ENCODE measurements at regions not wholly inside any gene's neighbourhood (a gene's known extent, or its start where the extent isn't known, plus 50 kb on each side); places are given as distances from the start of the nearest gene placed in this dataset.

DNA sequence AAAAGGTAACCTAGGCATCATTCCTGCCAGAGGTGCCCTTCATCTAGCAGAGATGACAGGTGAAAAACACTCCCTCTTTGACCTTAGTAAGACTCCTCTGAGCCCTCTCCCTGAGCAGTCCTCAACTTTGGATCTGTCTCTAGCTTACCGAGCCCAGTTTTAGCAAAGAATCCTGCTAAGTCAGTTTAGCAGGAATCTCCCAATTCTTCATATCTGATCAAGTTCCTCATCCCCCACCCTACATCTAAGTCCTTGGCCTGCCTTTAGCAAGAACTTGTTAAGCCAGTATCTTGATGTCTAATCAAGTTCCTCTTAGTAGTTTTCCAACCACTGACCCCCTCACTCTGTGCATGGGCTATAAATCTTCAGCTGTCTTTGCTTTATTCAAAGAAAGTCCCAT, 235.6 kb downstream of the OMA1 start:
- DNase-seq (ENCODE audit: low read depth, low spot score) = no peak

DNA sequence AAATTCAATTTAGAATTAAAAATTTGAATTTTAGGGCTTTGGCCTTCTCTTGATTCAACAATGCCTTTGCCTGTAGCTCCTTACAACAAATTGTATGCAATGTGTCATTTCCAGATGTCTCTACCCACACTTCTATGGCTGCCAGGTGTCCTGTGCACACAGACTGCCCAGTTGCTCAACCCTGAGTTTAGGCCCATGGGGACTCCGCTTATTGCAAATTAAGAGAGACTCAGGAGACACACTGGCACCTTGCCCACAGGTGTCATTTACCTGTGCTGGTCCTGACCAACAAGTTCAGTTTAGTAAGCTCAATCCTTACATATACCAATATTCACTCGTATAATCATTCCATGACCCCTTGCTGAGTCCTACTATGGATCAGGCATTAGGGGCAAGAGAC, 236.1 kb downstream of the OMA1 start:
- DNase-seq (ENCODE audit: low read depth, low spot score) = no peak

DNA sequence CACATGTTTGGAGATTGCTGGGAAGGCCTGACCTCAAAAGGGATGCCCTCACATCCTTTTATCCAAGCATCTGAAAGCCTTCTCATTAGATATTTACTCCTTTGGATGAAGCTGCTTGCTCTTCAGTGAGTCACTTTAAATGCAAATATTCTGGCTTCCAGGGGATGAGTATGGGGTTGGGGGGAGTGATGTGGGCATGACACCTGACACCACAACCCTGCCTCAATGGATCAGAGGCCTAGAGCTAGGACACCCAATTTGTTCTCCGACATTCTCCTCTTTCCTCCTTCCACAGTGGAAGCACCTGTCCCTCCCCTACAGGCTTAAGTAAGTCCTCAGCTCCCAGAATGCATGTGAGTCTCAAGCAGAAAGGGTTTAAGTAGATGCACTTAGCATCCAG, 238.3 kb downstream of the OMA1 start:
- no peak for DNase-seq (ENCODE audit: low read depth, low spot score)

DNA sequence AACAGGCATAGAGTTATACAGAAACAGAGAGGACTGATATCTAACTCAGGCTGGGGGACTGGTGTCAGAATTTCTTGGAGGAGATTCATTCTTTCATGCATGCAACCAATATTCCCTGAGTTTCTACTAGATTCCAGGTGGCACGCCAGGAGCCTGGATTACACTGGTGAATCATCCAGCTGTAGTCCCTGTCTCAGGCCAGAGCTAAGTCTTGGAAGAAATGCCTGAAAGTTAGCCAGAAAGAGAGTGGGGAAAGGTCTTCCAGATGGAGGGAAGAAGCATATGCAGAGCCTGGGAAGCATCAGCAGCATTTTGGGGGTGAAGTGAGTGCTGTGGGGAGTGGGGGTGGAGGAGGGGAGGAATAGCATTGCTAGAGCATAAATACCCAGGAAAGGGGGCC, 239.1 kb downstream of the OMA1 start:
- DNase-seq (ENCODE audit: low read depth, low spot score) = no peak

DNA sequence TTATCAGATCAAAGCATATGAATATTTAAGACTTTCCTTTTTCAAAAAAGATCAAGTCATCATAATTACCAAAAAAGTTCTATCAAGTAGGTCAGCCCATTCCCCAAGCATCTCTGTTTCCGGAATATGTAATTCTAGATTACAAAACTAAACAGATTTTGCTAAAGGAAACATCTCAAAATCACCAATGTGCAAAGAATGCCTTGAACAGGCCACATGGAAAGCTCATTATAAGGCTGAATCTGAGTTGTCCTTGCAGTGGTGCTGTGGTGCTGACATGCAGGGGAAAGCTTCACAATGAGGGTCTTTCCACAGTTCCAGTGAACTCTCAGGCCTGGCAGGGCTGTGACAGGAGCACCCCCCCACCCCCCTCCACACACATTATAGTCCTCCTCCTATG, 240.9 kb downstream of the OMA1 start:
- no peak for DNase-seq (ENCODE audit: low read depth, low spot score)

DNA sequence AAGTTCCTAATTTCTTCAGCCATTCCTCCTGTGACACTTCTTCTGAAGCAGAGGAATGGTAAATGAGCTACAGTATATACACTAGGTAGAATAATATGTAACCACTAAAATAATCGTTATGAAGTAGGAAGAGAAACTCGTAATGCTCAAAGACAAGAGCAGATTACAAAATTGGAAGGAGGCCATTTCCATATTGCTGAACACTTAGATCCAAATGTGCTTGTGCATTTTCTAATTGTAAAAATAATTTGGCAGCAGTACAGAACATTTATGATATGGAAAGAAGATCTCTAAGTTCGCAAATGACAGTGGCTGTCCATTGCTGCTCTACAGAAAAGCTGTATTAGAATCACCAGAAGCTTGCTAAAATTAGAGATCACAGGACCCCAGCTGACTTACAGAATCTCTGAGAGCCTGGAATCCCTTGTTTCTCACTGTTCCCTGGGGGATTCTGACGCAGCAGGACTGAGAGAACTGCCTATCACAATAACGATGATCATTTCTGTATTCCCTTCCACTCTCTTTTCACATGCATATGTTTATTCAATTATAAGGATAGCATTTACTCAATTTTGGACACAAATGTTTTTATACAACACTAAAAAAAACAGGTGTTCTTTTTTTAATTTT, 242.1 kb downstream of the OMA1 start:
- DNase-seq (ENCODE audit: low read depth, low spot score) = no peak

DNA sequence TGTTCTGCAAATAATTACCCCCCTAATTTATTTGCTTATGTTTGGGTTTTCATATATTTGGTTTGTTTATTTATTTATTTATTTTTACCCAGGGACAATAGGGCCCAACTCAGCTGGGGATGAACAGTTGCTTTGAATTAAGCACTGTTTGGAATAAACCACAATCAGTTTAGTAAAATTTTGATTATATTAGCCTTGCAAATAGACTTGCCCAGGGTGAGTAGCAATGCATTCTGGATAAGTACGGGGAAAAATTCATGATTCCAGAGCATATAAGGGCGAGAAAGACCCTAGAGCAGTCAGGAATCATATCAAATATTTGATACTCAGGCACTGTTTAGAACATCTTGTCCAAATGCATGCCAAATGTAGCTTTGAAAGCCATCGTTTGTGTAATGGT, 242.7 kb downstream of the OMA1 start:
- DNase-seq (ENCODE audit: low read depth, low spot score) = no peak

DNA sequence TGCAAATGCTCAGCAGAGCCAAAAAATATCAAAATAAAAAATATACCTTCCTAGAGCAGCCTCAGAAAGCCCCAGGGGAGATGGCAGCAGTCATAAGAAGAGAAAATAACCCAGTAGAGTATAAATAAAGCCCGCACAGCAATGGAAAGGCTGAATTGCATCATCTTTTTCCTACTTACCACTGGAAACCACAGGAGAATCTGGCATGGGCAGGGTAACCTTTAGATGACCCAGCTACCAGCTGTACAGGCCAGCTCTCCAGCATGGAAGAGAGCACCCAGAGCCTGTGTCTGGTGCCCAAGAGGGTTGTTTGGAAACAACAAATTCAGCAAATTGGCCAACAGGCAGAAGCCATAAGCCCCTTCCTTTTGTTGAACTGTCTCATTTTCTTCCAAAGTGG, 253.1 kb downstream of the OMA1 start:
- DNase-seq (ENCODE audit: low read depth, low spot score) = no peak

DNA sequence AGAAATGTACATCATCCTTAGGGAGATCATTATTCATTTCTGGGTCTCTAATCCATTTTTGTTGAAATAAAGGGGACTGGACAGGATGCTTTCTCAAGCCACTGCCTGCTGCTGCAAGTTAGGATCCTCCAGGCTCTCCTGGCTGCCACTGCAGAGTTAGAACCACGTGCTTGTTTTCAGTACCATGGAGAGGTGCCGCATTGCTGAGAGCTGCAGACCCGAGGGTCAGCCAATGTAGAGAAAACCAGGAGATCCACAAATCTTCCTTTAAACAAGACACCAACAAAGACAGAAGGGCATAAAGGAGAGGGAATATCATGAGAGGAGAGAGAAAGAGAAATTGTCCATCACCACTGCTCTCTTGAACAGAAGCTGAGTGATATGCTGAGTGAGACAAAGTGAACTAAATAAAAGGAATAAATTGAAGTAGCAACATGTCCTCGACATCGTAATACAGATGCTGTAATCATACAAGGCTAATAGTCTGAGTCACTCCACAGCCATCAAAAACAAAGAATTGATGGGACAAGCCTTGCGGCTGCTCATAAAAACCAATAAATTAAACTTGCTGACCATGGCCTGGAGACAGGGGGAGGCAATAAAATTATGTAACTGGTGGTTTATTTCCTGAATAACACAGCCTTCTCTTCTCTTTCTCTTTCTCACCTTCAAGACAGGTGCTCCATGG, 255.7 kb downstream of the OMA1 start:
- no peak for DNase-seq (ENCODE audit: low read depth, low spot score)

DNA sequence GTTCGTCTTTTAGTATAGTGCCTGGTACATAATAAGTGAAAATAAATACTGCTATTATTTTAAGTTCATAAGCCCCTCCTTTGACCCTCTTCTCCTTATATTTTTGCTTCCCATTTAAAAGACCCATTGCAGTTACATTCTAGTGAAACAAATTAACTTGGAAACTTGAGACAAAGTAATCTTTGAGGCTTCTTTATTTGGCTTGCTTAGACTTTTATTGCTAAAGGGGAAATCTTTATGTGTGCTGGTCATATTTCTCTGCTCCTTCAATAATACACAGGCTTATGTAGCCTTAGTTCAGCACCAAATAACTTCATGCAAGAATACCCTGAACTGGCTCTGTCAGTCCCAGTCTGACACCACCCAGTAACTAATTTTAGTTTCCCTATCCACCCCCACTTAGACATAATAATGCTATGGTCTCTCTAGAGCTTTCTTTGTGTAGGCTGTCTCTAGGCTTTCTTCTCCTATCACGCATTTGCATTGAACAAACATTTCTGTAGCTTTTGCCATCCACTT, 257.8 kb downstream of the OMA1 start:
- DNase-seq (ENCODE audit: low read depth, low spot score) = no peak

DNA sequence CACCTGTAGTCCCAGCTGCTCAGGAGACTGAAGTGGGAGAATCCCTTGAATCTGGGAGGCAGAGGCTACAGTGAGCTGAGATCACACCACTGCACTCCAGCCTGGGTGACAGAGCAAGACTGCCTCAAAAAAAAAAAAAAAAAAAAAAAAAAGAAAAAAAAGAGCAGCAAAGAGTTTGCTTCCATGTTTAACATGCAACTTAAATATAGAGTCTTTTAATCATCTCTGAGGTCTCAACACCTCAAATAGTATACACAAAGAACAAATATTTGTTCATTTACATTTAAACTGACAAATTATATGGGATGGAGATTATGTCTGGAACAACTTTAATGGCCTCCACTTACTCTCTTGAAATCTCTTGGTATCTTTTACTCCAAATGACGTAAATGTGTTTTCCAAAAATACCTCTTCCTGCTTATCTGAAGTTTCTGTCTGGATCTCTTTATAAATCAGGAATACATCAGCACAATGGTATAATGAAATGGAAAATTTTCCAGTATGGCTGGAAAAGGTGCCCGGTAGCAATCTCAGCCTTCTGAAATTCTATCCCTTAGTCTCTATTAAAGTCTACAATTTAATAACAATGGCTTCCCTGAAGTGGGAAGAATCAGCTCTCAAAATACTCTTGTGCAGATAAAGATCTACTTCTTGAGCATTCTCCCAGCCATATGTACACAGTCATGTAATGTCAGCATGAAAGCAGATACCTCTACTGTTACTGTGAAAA, 258.5 kb downstream of the OMA1 start:
- DNase-seq (ENCODE audit: low read depth, low spot score) = no peak

DNA sequence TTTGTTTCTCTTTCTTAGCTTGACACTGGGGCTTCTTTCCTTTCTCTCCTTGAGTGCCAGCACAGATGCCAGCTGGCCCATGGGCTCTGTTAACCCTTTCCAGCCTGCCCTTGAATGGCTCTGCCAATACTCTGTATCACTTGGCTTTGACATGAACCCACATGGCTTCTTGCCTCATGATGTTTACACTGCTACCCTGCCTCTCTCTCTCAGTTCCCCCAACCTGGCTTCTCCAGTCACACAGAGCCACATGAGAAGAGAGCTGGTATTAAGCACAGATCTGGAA, 262.4 kb downstream of the OMA1 start:
- no peak for DNase-seq (ENCODE audit: low read depth, low spot score)

DNA sequence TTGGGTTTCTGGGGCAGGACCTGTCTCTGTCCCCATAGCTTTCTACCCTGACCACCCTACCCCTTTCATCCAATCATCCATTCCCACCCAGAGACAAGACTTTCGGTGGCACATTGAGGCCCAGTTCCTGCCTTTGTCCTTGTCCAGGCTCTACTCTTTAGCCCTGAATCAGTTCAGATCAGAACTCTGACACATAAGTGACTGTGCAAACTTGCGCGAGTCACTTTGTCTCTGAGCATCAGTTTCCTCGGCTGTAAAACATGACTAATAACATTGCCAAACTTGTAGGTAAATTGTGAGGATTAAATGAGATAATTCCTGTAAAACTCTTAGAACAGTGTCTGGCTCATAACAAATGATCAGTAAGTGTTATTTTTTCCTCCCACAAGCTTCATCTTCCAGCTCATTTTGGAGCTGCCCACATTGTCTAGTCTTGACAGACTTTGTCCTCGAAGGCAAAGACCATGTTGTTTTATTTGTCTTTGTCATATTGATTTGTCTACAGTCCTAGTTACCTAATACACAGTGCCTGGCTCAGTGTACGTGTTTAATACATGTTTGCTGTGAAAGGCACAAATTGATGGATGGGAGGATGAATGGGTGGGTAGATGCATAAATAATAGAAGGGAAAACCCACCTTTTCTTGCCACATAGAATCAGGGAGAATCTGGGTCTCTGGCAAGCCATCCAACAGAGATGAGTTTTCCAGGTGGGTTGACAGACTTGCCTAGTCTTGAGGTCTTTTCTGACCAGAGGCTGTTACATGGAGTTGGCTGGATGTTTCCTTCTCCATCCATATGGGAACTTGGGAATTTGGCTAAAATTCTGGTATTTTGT, 262.9 kb downstream of the OMA1 start:
- no peak for DNase-seq (ENCODE audit: low read depth, low spot score)

DNA sequence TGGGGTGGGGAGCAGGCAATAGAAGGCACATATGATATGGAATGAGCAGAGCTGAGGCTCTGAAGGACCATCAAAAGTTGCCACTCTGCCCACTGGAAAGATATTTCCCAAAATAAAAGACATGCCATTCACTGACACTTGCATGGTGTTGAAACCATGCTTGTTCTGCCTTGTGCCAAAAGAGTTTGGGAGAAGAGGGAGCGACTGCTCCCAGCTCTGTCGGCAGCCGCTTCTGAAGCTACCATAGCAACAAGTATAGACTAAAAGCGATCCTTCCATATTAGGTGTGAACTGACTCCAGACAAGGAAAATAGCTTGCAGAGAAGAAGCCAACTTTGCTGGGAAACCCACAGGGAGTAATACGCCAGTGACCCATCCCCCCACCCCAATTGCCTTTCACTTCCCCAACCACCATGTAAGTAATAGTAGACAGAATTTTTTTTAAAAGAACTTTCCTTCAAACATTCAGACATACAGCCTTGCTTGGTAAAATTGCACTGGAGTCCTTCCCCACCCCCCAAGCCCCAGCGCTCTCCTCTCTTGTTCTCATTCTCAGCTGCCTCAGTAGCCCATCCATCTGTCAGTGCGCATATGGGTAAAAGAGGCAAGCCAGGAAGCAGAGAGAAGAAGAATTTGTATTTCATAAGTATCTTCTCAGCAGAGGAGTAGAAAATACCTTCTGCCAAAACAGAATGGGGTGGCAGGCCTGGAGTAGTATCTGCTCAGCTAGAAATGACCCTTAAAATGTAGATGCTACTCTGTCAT, 263.7 kb downstream of the OMA1 start:
- DNase-seq (ENCODE audit: low read depth, low spot score) = no peak

DNA sequence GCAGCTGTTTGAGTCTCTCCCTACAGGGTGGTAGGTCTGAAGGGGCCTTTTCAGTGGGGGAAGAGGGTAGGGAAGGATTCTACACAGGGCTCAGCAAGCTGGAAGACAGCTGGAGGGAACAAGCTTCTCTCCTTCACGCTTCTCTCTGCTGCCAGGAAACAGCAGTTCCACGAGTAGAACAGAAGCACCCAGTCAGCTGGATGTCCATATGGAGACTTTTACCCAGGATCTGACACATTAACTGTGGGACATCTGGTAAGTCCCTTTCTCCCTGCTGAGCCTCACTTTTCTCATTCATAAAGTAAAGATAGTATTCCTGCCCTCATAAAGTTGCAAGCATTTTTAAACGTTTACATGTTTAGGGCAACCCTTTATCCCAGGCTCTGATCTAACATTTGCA, 280.3 kb downstream of the OMA1 start:
- DNase-seq (ENCODE audit: low read depth, low spot score) = no peak

DNA sequence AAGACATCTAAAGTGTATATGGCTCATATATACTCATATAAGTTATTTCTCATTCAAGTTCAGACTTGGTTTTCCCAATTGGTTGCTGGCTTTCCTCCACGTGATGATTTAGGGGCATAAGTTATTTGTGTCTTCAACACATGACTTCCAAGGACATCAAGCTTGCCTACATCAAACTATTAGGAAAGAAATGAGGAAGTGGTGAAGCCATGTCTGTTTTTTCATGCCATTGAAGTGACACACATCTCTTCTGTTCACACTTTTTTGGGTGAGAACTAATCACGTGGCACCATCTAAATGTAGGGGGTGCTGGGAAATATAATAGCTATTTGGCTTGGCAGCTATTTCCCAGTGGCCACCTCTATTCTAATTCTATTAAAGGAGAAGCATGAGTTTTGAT, 282.1 kb downstream of the OMA1 start:
- DNase-seq (ENCODE audit: low read depth, low spot score) = no peak

DNA sequence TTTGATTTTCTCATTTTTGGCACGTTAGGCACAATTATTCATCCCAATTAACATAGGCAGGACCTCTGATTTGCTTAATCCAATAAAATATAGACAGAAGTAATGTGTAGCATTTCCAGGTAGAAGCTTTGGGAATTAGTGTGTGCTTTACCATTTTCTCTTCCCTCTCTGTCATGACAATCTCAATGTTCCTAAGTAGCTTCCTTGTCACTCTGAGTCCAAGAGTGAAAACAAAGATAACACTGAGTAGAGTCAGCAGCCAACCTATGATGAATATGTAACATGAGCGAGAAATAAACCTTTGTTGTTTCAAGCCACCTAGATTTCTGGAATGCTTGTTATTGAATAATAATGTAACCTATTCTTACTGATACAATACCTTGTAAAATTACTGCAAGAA, 283.8 kb downstream of the OMA1 start:
- DNase-seq (ENCODE audit: low read depth, low spot score) = no peak

DNA sequence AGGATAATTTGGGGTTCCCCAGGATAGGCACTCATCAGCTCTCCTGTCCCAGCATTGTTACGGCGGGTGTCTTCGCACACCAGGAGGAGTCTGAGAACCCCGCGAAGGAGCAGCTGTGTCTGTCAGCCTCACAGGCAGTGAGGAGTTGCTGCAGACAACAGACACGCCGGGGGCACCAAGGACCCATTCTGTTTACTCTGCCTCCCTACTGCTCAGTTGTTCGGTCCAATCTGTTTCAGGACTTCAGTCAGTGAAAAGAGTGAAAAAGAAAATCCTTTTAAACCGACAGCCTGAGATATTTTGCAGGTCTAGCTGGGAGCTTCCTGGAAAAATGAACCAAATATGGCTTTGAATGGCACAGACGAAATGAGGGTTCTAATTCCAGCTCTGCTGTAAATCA, 288.4 kb downstream of the OMA1 start:
- DNase-seq (ENCODE audit: low read depth, low spot score) = no peak

DNA sequence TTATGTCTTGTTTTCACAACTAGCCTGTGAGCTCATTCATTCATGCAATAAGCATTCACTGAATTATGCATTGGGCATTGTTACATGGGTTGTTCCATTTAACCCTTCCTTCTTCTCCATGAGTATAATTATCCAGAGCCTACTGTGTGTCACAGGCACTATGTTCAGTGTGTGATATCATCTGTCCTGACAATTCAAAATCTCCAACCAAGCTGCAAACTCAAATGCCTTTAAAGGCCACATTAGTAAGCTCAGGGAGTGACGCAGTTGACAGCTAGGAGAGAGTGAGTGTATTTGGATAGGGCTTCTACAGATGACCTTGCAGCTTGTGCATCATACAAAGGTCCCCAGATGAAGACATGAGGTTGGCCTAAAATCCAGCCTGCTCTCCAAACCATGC, 289.5 kb downstream of the OMA1 start:
- DNase-seq (ENCODE audit: low read depth, low spot score) = no peak

DNA sequence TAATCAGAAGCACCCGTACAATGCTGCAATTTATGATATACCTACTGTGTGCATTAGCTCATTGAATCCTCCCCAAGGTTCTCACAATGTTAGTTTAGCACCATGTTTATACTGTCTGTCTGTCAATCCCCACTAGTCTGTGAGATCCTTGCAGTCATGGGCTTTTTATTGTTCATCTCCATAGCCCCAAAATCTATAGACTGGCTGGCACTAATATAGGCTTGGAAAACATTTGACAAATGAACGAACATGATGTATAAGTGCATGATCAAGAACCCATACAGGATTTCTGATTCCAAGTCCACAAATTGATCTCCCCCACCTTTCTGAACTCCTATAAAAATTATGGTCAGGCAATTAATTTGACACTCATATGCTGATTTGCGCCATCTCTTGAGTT, 290.0 kb downstream of the OMA1 start:
- no peak for DNase-seq (ENCODE audit: low read depth, low spot score)

DNA sequence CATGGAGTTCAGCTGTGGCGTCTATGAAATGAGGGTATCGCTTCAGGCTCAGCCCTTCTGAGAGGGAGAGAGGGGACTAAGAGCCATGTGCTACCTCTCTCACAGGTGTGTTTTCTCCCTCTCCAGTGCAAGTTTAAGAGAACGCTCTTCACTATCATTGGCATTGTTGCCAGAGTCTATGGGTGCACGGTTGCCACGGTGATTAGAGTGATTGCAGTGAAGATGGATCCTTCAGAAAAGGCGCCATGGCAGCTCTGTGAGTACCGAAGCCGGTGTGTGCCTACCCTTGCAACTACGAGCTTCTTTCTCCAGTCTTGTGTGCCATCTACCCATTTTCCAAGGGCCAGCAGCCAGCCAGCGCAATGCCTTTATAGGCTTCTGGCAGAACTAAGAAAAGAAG, 290.5 kb downstream of the OMA1 start:
- DNase-seq (ENCODE audit: low read depth, low spot score) = no peak

DNA sequence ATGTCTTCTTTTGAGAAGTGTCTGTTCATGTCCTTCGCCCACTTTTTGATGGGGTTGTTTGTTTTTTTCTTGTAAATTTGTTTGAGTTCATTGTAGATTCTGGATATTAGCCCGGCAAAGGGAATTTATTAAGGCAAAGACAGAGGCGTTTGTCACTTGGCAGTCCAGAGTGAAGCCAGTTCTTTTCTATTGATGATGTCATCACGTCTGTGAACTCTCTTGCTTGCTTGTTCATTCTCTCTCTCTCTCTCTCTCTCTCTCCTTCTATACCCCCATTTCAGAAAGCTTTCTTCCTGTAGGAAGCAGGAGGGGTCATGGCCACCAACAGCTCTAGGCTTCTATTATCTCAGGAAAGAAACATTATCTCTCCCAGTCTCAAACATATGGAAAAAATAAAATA, 291.3 kb downstream of the OMA1 start:
- no peak for DNase-seq (ENCODE audit: low read depth, low spot score)
